WTC11 (cell line): ENCODE measurements at regions not wholly inside any gene's neighbourhood (a gene's known extent, or its start where the extent isn't known, plus 50 kb on each side); places are given as distances from the start of the nearest gene placed in this dataset.

Source experiments
- ATAC-seq: fragments of 200-7000 bp; cut with Tn5 transposase; 2 replicates; pipeline ENCODE4 v1.10.0; 2021; ENCODE audit warnings: mild to moderate bottlenecking, moderate library complexity
- CTCF ChIA-PET: fragments of 300-600 bp; sonication (Branson Sonifier 250); formaldehyde crosslinking; loops from one replicate; lab custom pipeline; 2021; ENCODE audit warnings: antibody characterized with exemption; lab: Charles Lee
- POLR2A ChIA-PET: fragments of 350-600 bp; sonication (Branson Sonifier 250); formaldehyde crosslinking; loops from one replicate; lab custom pipeline; 2021; ENCODE audit warnings: antibody characterized with exemption; lab: Charles Lee
- DNase-seq: peaks from one replicate; pipeline ENCODE4 v3.0.0; 2021; ENCODE audit warnings: low spot score
- H3K27ac Mint-ChIP-seq: 2 replicates; pipeline ENCODE4 v1.8.0; 2021; ENCODE audit warnings: mixed read lengths
- H3K27me3 Mint-ChIP-seq: 2 replicates; pipeline ENCODE4 v1.8.0; 2021; ENCODE audit warnings: low read depth, mild to moderate bottlenecking, moderate library complexity, mixed read lengths
- H3K36me3 Mint-ChIP-seq: 2 replicates; pipeline ENCODE4 v1.8.0; 2021; ENCODE audit warnings: mixed read lengths
- H3K4me1 Mint-ChIP-seq: 2 replicates; pipeline ENCODE4 v1.8.0; 2022; ENCODE audit warnings: mixed read lengths
- H3K4me3 Mint-ChIP-seq: 2 replicates; pipeline ENCODE4 v1.8.0; 2021; ENCODE audit warnings: mild to moderate bottlenecking, moderate library complexity, mixed read lengths
- H3K9me3 Mint-ChIP-seq: 2 replicates; pipeline ENCODE4 v1.8.0; 2021; ENCODE audit warnings: mixed read lengths
- CREB1 ChIP-seq: sonication (generic); formaldehyde crosslinking; IDR thresholded peaks from 2 replicates; pipeline ENCODE4 v1.8.0; 2023; ENCODE audit warnings: mild to moderate bottlenecking, missing genetic modification reagents
- FOXP1 ChIP-seq: sonication (generic); formaldehyde crosslinking; IDR thresholded peaks from 2 replicates; pipeline ENCODE4 v1.8.0; 2022; ENCODE audit warnings: missing genetic modification reagents, mild to moderate bottlenecking, moderate library complexity, borderline replicate concordance
- KAT7 ChIP-seq: sonication (generic); formaldehyde crosslinking; IDR thresholded peaks from 2 replicates; pipeline ENCODE4 v1.8.1; 2023; ENCODE audit warnings: missing genetic modification reagents, mild to moderate bottlenecking, borderline replicate concordance
- NFYB ChIP-seq: sonication (generic); formaldehyde crosslinking; conservative IDR thresholded peaks from 2 replicates; pipeline ENCODE4 v1.8.0; 2022; ENCODE audit warnings: low read depth, missing genetic modification reagents
- NR2C2 ChIP-seq: sonication (generic); formaldehyde crosslinking; IDR thresholded peaks from 2 replicates; pipeline ENCODE4 v1.8.0; 2022; ENCODE audit warnings: mild to moderate bottlenecking, missing genetic modification reagents
- OVOL2 ChIP-seq: fragments of 250-450 bp; sonication (Bioruptor Pico); IDR thresholded peaks from 2 replicates; pipeline ENCODE4 v1.9.0; 2021; ENCODE audit warnings: mild to moderate bottlenecking, borderline replicate concordance
- PRRX2 ChIP-seq: fragments of 250-450 bp; sonication (Bioruptor Pico); IDR thresholded peaks from 2 replicates; pipeline ENCODE4 v1.8.0; 2021; ENCODE audit warnings: mild to moderate bottlenecking
- SMAD3 ChIP-seq: sonication (generic); formaldehyde crosslinking; IDR thresholded peaks from 2 replicates; pipeline ENCODE4 v1.8.0; 2022; ENCODE audit warnings: missing genetic modification reagents, mild to moderate bottlenecking, borderline replicate concordance
- SP1 ChIP-seq: sonication (generic); formaldehyde crosslinking; conservative IDR thresholded peaks from 2 replicates; pipeline ENCODE4 v1.8.1; 2022; ENCODE audit warnings: missing genetic modification reagents
- TCF7 ChIP-seq: sonication (generic); formaldehyde crosslinking; IDR thresholded peaks from 2 replicates; pipeline ENCODE4 v1.8.0; 2022; ENCODE audit warnings: mild to moderate bottlenecking, low read depth, missing genetic modification reagents, moderate library complexity
- ZNF138 ChIP-seq: sonication (generic); formaldehyde crosslinking; conservative IDR thresholded peaks from 2 replicates; pipeline ENCODE4 v1.8.1; 2022; ENCODE audit warnings: mild to moderate bottlenecking, moderate library complexity, missing genetic modification reagents
- ZNF317 ChIP-seq: sonication (generic); formaldehyde crosslinking; IDR thresholded peaks from 2 replicates; pipeline ENCODE4 v1.8.1; 2023; ENCODE audit warnings: low read depth, mild to moderate bottlenecking, moderate library complexity, missing genetic modification reagents, borderline replicate concordance
- TF ChIP-seq, protein P1 (sequence below): fragments of 250-450 bp; sonication (Bioruptor Pico); IDR thresholded peaks from 2 replicates; pipeline ENCODE4 v1.9.0; 2021; ENCODE audit warnings: moderate library complexity, mild to moderate bottlenecking, inconsistent platforms, borderline replicate concordance
- TF ChIP-seq, protein P2 (sequence below): fragments of 250-450 bp; sonication (Bioruptor Pico); IDR thresholded peaks from 2 replicates; pipeline ENCODE4 v1.9.0; 2021; ENCODE audit warnings: mild to moderate bottlenecking
- TF ChIP-seq, protein P3 (sequence below): fragments of 250-450 bp; sonication (Bioruptor Pico); IDR thresholded peaks from 2 replicates; pipeline ENCODE4 v1.9.0; 2021; ENCODE audit warnings: mild to moderate bottlenecking, borderline replicate concordance
- TF ChIP-seq, protein P4 (sequence below): sonication (generic); formaldehyde crosslinking; IDR thresholded peaks from 2 replicates; pipeline ENCODE4 v1.8.0; 2022; ENCODE audit warnings: mild to moderate bottlenecking, missing genetic modification reagents
- TF ChIP-seq, protein P5 (sequence below): sonication (generic); formaldehyde crosslinking; IDR thresholded peaks from 2 replicates; pipeline ENCODE4 v1.8.0; 2023; ENCODE audit warnings: missing genetic modification reagents, mild to moderate bottlenecking, borderline replicate concordance

DNA sequence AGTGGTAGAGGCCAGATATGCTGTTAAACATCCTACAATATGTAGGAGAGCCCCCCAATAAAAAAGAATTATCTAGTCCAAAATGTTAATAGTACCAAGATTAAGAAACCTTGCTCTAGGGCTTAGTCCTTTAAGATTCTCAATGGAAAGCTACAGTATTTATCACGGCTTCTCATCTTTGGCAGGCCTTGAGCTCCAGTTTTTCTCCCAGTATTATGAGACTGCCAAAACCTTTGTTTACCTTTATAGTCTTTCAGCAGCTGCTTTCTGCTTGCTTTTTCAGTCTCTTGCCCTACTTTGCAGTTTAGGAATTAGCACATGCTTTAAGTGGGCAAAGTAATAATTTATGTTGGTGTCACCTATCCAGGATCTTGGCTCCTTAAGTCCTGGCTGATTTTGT lies 59.7 kb downstream of the NHLRC1 start:
- no peak for ATAC-seq
- DNase-seq: no peak
- peaks cover 3% of the 10 kb centered on the region for H3K4me1 Mint-ChIP-seq
- CTCF ChIA-PET: interaction anchor here (0.6 to 0.7 kb wide), 2 partner anchors 41 to 315 kb away, joined by 3 read pairs; no protein-coding TSS in a partner anchor
- TF ChIP-seq PRRX2 (CRISPR knock-in tag): no peak
- no peak for TF ChIP-seq KAT7 (CRISPR knock-in tag)
- TF ChIP-seq, protein P1, sequence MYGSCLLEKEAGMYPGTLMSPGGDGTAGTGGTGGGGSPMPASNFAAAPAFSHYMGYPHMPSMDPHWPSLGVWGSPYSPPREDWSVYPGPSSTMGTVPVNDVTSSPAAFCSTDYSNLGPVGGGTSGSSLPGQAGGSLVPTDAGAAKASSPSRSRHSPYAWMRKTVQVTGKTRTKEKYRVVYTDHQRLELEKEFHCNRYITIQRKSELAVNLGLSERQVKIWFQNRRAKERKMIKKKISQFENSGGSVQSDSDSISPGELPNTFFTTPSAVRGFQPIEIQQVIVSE (CRISPR knock-in tag): no peak
- no peak for TF ChIP-seq ZNF317
- TF ChIP-seq FOXP1 (CRISPR knock-in tag): no peak
- TF ChIP-seq NR2C2 (CRISPR knock-in tag): no peak
- TF ChIP-seq, protein P2, sequence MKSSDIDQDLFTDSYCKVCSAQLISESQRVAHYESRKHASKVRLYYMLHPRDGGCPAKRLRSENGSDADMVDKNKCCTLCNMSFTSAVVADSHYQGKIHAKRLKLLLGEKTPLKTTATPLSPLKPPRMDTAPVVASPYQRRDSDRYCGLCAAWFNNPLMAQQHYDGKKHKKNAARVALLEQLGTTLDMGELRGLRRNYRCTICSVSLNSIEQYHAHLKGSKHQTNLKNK (CRISPR knock-in tag): no peak
- TF ChIP-seq SMAD3 (CRISPR knock-in tag): no peak
- TF ChIP-seq OVOL2 (CRISPR knock-in tag): no peak
- TF ChIP-seq NFYB (CRISPR knock-in tag): no peak
- TF ChIP-seq, protein P3, sequence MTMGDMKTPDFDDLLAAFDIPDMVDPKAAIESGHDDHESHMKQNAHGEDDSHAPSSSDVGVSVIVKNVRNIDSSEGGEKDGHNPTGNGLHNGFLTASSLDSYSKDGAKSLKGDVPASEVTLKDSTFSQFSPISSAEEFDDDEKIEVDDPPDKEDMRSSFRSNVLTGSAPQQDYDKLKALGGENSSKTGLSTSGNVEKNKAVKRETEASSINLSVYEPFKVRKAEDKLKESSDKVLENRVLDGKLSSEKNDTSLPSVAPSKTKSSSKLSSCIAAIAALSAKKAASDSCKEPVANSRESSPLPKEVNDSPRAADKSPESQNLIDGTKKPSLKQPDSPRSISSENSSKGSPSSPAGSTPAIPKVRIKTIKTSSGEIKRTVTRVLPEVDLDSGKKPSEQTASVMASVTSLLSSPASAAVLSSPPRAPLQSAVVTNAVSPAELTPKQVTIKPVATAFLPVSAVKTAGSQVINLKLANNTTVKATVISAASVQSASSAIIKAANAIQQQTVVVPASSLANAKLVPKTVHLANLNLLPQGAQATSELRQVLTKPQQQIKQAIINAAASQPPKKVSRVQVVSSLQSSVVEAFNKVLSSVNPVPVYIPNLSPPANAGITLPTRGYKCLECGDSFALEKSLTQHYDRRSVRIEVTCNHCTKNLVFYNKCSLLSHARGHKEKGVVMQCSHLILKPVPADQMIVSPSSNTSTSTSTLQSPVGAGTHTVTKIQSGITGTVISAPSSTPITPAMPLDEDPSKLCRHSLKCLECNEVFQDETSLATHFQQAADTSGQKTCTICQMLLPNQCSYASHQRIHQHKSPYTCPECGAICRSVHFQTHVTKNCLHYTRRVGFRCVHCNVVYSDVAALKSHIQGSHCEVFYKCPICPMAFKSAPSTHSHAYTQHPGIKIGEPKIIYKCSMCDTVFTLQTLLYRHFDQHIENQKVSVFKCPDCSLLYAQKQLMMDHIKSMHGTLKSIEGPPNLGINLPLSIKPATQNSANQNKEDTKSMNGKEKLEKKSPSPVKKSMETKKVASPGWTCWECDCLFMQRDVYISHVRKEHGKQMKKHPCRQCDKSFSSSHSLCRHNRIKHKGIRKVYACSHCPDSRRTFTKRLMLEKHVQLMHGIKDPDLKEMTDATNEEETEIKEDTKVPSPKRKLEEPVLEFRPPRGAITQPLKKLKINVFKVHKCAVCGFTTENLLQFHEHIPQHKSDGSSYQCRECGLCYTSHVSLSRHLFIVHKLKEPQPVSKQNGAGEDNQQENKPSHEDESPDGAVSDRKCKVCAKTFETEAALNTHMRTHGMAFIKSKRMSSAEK (CRISPR knock-in tag): no peak
- TF ChIP-seq, protein P4, sequence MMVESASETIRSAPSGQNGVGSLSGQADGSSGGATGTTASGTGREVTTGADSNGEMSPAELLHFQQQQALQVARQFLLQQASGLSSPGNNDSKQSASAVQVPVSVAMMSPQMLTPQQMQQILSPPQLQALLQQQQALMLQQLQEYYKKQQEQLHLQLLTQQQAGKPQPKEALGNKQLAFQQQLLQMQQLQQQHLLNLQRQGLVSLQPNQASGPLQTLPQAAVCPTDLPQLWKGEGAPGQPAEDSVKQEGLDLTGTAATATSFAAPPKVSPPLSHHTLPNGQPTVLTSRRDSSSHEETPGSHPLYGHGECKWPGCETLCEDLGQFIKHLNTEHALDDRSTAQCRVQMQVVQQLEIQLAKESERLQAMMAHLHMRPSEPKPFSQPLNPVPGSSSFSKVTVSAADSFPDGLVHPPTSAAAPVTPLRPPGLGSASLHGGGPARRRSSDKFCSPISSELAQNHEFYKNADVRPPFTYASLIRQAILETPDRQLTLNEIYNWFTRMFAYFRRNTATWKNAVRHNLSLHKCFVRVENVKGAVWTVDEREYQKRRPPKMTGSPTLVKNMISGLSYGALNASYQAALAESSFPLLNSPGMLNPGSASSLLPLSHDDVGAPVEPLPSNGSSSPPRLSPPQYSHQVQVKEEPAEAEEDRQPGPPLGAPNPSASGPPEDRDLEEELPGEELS (CRISPR knock-in tag): no peak
- TF ChIP-seq CREB1 (CRISPR knock-in tag): no peak
- no peak for TF ChIP-seq TCF7 (CRISPR knock-in tag)
- no peak for TF ChIP-seq SP1 (CRISPR knock-in tag)
- TF ChIP-seq, protein P5, sequence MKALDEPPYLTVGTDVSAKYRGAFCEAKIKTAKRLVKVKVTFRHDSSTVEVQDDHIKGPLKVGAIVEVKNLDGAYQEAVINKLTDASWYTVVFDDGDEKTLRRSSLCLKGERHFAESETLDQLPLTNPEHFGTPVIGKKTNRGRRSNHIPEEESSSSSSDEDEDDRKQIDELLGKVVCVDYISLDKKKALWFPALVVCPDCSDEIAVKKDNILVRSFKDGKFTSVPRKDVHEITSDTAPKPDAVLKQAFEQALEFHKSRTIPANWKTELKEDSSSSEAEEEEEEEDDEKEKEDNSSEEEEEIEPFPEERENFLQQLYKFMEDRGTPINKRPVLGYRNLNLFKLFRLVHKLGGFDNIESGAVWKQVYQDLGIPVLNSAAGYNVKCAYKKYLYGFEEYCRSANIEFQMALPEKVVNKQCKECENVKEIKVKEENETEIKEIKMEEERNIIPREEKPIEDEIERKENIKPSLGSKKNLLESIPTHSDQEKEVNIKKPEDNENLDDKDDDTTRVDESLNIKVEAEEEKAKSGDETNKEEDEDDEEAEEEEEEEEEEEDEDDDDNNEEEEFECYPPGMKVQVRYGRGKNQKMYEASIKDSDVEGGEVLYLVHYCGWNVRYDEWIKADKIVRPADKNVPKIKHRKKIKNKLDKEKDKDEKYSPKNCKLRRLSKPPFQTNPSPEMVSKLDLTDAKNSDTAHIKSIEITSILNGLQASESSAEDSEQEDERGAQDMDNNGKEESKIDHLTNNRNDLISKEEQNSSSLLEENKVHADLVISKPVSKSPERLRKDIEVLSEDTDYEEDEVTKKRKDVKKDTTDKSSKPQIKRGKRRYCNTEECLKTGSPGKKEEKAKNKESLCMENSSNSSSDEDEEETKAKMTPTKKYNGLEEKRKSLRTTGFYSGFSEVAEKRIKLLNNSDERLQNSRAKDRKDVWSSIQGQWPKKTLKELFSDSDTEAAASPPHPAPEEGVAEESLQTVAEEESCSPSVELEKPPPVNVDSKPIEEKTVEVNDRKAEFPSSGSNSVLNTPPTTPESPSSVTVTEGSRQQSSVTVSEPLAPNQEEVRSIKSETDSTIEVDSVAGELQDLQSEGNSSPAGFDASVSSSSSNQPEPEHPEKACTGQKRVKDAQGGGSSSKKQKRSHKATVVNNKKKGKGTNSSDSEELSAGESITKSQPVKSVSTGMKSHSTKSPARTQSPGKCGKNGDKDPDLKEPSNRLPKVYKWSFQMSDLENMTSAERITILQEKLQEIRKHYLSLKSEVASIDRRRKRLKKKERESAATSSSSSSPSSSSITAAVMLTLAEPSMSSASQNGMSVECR: no peak
- no peak for TF ChIP-seq ZNF138 (CRISPR knock-in tag)
- TF ChIP-seq, all 79 proteins: peak for 0
- Mint-ChIP-seq H3K36me3 (no peaks in the 10 kb centered on the region), H3K27me3 (no peaks in the 10 kb centered on the region; the same call in 1 of the 2 replicates), H3K27ac (no peak overlapping the region), H3K9me3 (peaks cover 5% of the 10 kb centered on the region; the same call in 1 of the 2 replicates), H3K4me3 (no peak overlapping the region)
- POLR2A ChIA-PET: no interaction called here
